ENCODE measurements at regions not wholly inside any gene's neighbourhood (a gene's known extent, or its start where the extent isn't known, plus 50 kb on each side); places are given as distances from the start of the nearest gene placed in this dataset.

DNA sequence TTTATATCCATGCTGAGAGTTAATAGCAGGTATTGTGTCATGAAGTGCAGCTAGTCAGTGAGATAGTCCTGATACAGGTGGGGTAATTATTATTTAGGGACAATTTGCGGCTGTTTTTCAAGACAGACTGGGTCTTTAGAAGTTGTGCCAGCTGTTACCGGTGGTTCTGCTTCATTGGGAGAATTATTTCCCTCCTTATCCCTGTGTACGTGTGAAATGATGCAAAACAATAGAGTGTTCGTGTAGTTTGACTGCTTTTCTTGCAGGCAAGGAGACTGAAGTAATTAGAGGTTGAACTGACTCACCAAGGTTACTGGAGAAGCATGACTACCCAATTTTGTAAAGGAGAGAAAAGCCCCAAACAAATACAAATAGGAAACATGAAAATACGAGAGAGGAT is 101.7 kb downstream of the ARRDC3 start:
- CTCF ChIA-PET, result interaction anchor here (0.8 to 1.5 kb wide), 2 partner anchors 20 to 22 kb away, joined by 3 read pairs; no protein-coding TSS in a partner anchor
- peaks cover 22% of the 10 kb centered on the region for H3K36me3 Mint-ChIP-seq (ENCODE audit: insufficient read depth, unreplicated experiment)
- no peaks in the 10 kb centered on the region for H3K27me3 Mint-ChIP-seq (ENCODE audit: unreplicated experiment)
- intact Hi-C loops (cut with micrococcal nuclease; ENCODE audit: unreplicated experiment), result loop anchor here (5.0 kb wide), 2 partner anchors 54 to 101 kb away; partner anchors contain the start of gene ARRDC3
- peak overlapping the region; percentile 98 for H3K27ac Mint-ChIP-seq (ENCODE audit: unreplicated experiment)
- TF ChIP-seq, protein P1, sequence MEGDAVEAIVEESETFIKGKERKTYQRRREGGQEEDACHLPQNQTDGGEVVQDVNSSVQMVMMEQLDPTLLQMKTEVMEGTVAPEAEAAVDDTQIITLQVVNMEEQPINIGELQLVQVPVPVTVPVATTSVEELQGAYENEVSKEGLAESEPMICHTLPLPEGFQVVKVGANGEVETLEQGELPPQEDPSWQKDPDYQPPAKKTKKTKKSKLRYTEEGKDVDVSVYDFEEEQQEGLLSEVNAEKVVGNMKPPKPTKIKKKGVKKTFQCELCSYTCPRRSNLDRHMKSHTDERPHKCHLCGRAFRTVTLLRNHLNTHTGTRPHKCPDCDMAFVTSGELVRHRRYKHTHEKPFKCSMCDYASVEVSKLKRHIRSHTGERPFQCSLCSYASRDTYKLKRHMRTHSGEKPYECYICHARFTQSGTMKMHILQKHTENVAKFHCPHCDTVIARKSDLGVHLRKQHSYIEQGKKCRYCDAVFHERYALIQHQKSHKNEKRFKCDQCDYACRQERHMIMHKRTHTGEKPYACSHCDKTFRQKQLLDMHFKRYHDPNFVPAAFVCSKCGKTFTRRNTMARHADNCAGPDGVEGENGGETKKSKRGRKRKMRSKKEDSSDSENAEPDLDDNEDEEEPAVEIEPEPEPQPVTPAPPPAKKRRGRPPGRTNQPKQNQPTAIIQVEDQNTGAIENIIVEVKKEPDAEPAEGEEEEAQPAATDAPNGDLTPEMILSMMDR (IDR thresholded peaks at IDR 0.05; ENCODE audit: unreplicated experiment), result no peak
- DNase-seq, result no peak
- no TSS peak for BruUV-seq (replicated peaks)
- H3K9me3 Mint-ChIP-seq (ENCODE audit: low read depth, unreplicated experiment), result peaks cover 5% of the 10 kb centered on the region
- H3K4me3 Mint-ChIP-seq (ENCODE audit: low read depth, unreplicated experiment), result peak overlapping the region; percentile 91
- H3K4me1 Mint-ChIP-seq (ENCODE audit: low read depth, unreplicated experiment), result peaks cover 51% of the 10 kb centered on the region

DNA sequence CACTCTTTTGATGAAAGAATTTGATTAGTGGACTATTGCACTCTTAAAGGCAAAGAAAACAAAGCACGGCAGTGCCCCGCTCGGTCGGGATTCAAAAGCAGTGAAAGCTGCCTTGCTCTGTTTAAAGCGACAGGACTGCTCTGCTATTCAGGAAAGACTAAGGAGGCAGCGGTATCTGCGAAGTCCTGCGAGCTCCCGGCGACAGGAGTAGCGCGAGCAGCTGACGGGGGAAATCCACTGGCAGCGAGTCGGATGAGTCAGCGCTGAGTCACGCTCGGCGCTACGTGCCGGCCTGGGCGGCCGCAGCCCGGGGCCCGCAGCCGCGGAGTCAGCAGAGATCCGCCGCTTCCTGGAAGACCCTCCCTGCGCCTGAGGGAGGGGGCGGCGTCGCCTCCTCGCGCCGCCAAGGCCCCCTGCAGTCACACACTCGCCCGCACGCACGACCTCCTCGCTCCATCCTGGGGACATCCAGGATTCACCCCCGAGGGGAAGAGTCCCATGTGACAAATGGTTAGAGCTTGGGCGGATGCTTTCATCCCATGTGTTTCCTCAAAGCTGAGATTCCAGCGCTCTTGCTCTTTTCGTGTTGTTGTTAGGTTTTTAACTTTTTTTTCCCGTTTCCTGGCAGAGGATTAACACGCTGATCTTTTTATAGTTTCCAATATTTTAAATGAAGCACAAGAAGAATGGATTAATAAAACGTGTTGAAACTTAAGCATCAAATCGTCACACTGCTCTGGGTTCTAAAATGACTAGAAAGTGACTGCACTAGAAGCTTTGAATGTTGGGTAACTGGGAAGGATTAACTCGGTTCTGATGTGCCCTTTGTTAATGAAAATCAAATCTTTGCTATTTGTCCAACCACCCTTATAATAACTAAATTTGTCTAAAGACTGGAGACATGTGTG is 102.5 kb downstream of the ARRDC3 start:
- CTCF ChIA-PET, result interaction anchor here (0.8 to 1.5 kb wide), 7 partner anchors 9 to 103 kb away, joined by 3 to 9 read pairs (median 3); partner anchors contain the start of gene ARRDC3
- Mint-ChIP-seq H3K27ac (ENCODE audit: unreplicated experiment) (peak overlapping the region; percentile 98), H3K4me1 (ENCODE audit: low read depth, unreplicated experiment) (peaks cover 51% of the 10 kb centered on the region), H3K27me3 (ENCODE audit: unreplicated experiment) (no peaks in the 10 kb centered on the region), H3K9me3 (ENCODE audit: low read depth, unreplicated experiment) (peaks cover 5% of the 10 kb centered on the region), H3K4me3 (ENCODE audit: low read depth, unreplicated experiment) (peak overlapping the region; percentile 91), H3K36me3 (ENCODE audit: insufficient read depth, unreplicated experiment) (peaks cover 22% of the 10 kb centered on the region)
- BruUV-seq (replicated peaks), result TSS peak; percentile 85
- DNase-seq, result peak; percentile 95
- intact Hi-C loops (cut with micrococcal nuclease; ENCODE audit: unreplicated experiment), result loop anchor here (5.0 kb wide), 2 partner anchors 53 to 102 kb away; partner anchors contain the start of gene ARRDC3
- TF ChIP-seq, protein P1 (IDR thresholded peaks at IDR 0.05; ENCODE audit: unreplicated experiment), result no peak

DNA sequence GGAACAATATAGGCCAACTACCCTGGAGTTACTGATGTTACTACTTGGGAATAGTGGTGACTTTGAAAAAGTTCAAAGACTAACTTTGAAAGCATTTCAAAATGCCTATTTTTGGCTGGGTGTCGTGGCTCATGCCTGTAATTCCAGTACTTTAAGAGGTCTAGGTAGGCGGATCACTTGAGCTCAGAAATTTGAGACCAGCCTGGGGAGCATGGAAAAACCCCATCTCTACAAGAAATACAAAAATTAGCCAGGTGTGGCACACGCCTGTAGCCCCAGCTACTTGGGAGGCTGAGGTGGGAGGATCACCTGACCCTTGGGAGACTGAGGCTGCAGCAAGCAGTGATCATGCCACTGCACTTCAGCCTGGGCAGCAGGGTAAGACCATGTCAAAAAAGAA is 105.3 kb downstream of the ARRDC3 start:
- Mint-ChIP-seq H3K27me3 (ENCODE audit: unreplicated experiment) (no peaks in the 10 kb centered on the region), H3K36me3 (ENCODE audit: insufficient read depth, unreplicated experiment) (peaks cover 22% of the 10 kb centered on the region), H3K4me3 (ENCODE audit: low read depth, unreplicated experiment) (no peak overlapping the region), H3K27ac (ENCODE audit: unreplicated experiment) (no peak overlapping the region), H3K4me1 (ENCODE audit: low read depth, unreplicated experiment) (peaks cover 33% of the 10 kb centered on the region), H3K9me3 (ENCODE audit: low read depth, unreplicated experiment) (no peaks in the 10 kb centered on the region)
- no TSS peak for BruUV-seq (replicated peaks)
- TF ChIP-seq, protein P1 (IDR thresholded peaks at IDR 0.05; ENCODE audit: unreplicated experiment), result no peak
- CTCF ChIA-PET, result no interaction called here
- DNase-seq, result no peak
- intact Hi-C loops (cut with micrococcal nuclease; ENCODE audit: unreplicated experiment), result no loop called here

DNA sequence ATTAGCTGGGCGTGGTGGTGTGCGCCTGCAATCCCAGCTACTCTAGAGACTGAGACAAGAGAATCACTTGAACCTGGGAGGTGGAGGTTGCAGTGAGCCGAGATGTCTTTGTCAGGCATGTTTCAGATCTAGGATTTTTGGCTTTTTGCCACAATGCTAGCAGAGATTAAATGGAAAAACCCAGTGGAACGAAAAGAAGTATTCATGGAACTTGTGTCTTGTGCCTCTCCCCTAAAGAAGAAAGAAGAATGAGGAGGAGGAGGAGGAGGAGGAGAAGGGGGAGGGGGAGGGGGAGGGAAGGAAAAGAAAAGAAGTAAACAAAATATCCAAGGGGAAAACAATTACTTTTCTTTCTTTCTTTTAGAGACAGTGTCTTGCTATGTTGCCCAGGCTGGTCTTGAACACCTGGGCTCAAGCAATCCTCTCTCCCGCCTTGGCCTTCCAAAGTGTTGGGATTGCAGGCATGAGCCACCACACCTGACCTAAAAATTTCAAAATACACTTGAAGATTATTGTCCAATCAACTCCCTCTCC is 106.0 kb downstream of the ARRDC3 start:
- Mint-ChIP-seq H3K4me1 (ENCODE audit: low read depth, unreplicated experiment) (peaks cover 33% of the 10 kb centered on the region), H3K27me3 (ENCODE audit: unreplicated experiment) (no peaks in the 10 kb centered on the region), H3K9me3 (ENCODE audit: low read depth, unreplicated experiment) (no peaks in the 10 kb centered on the region), H3K36me3 (ENCODE audit: insufficient read depth, unreplicated experiment) (peaks cover 22% of the 10 kb centered on the region), H3K27ac (ENCODE audit: unreplicated experiment) (no peak overlapping the region), H3K4me3 (ENCODE audit: low read depth, unreplicated experiment) (no peak overlapping the region)
- CTCF ChIA-PET, result no interaction called here
- no TSS peak for BruUV-seq (replicated peaks)
- TF ChIP-seq, protein P1 (IDR thresholded peaks at IDR 0.05; ENCODE audit: unreplicated experiment), result no peak
- DNase-seq, result no peak
- intact Hi-C loops (cut with micrococcal nuclease; ENCODE audit: unreplicated experiment), result no loop called here

Measured in Calu3 (cell line).